ENCODE measurements at regions not wholly inside any gene's neighbourhood (a gene's known extent, or its start where the extent isn't known, plus 50 kb on each side); places are given as distances from the start of the nearest gene placed in this dataset.

GRCh38 chr4:62670514-62670913, 1470.4 kb downstream of the ADGRL3 start:
- TF ChIP-seq CTCF (IDR thresholded peaks at IDR 0.05): no peak
- TF ChIP-seq POLR2A (IDR thresholded peaks at IDR 0.05): no peak

Measured in testis (tissue), 2 donors.